ENCODE measurements at regions not wholly inside any gene's neighbourhood (a gene's known extent, or its start where the extent isn't known, plus 50 kb on each side); places are given as distances from the start of the nearest gene placed in this dataset.
A peak's percentile ranks its signal among the peaks of the same experiment; 100 is the strongest.

- no peaks in the 10 kb centered on the region for H3K36me3 ChIP-seq (ENCODE audit: insufficient read depth, low read length, poor library complexity, severe bottlenecking)
- H3K27me3 ChIP-seq (replicated peaks; ENCODE audit: insufficient read depth, low read depth, low read length, poor library complexity) = no peaks in the 10 kb centered on the region
- no peaks in the 10 kb centered on the region for H3K9me3 ChIP-seq (ENCODE audit: low read depth, low read length, poor library complexity, severe bottlenecking)
- H3K4me3 ChIP-seq (ENCODE audit: low read depth, low read length, poor library complexity, severe bottlenecking) = no peak overlapping the region
- ChIA-PET POLR2A (ENCODE audit: low non-redundant PET) (no interaction called here), CTCF (no interaction called here)
- H3K4me1 ChIP-seq (ENCODE audit: insufficient read depth, low read length, poor library complexity, severe bottlenecking) = peaks cover 6% of the 10 kb centered on the region
- no TSS peak for BruUV-seq (replicated peaks)
- H3K27ac ChIP-seq (ENCODE audit: low read depth, low read length, poor library complexity, severe bottlenecking) = no peak overlapping the region
- no peak for TF ChIP-seq CTCF (conservative IDR thresholded peaks at IDR 0.05; ENCODE audit: low read depth, low read length)
- TF ChIP-seq EZH2 (IDR thresholded peaks at IDR 0.05; ENCODE audit: borderline replicate concordance, low read depth, low read length, poor library complexity, severe bottlenecking) = no peak
- intact Hi-C loops (cut with micrococcal nuclease; ENCODE audit: unreplicated experiment) = no loop called here
- DNase-seq (ENCODE audit: low spot score) = no peak
Observed at GRCh38 chr2:222033541-222033940, 265.3 kb downstream of the PAX3 start.

GRCh38 chr2:222025881-222026271 lies 272.9 kb downstream of the PAX3 start:
- no peaks in the 10 kb centered on the region for H3K27me3 ChIP-seq (replicated peaks; ENCODE audit: insufficient read depth, low read depth, low read length, poor library complexity)
- H3K27ac ChIP-seq (ENCODE audit: low read depth, low read length, poor library complexity, severe bottlenecking) = no peak overlapping the region
- H3K4me1 ChIP-seq (ENCODE audit: insufficient read depth, low read length, poor library complexity, severe bottlenecking) = peaks cover 6% of the 10 kb centered on the region
- H3K9me3 ChIP-seq (ENCODE audit: low read depth, low read length, poor library complexity, severe bottlenecking) = no peaks in the 10 kb centered on the region
- TF ChIP-seq EZH2 (IDR thresholded peaks at IDR 0.05; ENCODE audit: borderline replicate concordance, low read depth, low read length, poor library complexity, severe bottlenecking) (no peak), CTCF (conservative IDR thresholded peaks at IDR 0.05; ENCODE audit: low read depth, low read length) (no peak)
- H3K4me3 ChIP-seq (ENCODE audit: low read depth, low read length, poor library complexity, severe bottlenecking) = no peak overlapping the region
- CTCF ChIA-PET = interaction anchor here (0.6 to 2.9 kb wide), 2 partner anchors 13 to 425 kb away, joined by 3 to 9 read pairs; no protein-coding TSS in a partner anchor
- intact Hi-C loops (cut with micrococcal nuclease; ENCODE audit: unreplicated experiment) = loop anchor here (5.0 kb wide), 1 partner anchor 586 kb away; no protein-coding TSS in a partner anchor
- H3K36me3 ChIP-seq (ENCODE audit: insufficient read depth, low read length, poor library complexity, severe bottlenecking) = no peaks in the 10 kb centered on the region
- POLR2A ChIA-PET (ENCODE audit: low non-redundant PET) = no interaction called here
- no TSS peak for BruUV-seq (replicated peaks)
- no peak for DNase-seq (ENCODE audit: low spot score)

GRCh38 chr2:222024932-222025880 lies 273.6 kb downstream of the PAX3 start:
- POLR2A ChIA-PET (ENCODE audit: low non-redundant PET) = interaction anchor here (0.6 kb wide), 2 partner anchors 63 to 421 kb away, joined by 3 to 6 read pairs; no protein-coding TSS in a partner anchor
- no peak overlapping the region for H3K4me3 ChIP-seq (ENCODE audit: low read depth, low read length, poor library complexity, severe bottlenecking)
- peak; percentile 73 for DNase-seq (ENCODE audit: low spot score)
- peaks cover 6% of the 10 kb centered on the region for H3K4me1 ChIP-seq (ENCODE audit: insufficient read depth, low read length, poor library complexity, severe bottlenecking)
- TF ChIP-seq EZH2 (IDR thresholded peaks at IDR 0.05; ENCODE audit: borderline replicate concordance, low read depth, low read length, poor library complexity, severe bottlenecking) (no peak), CTCF (conservative IDR thresholded peaks at IDR 0.05; ENCODE audit: low read depth, low read length) (peak; percentile 77)
- no TSS peak for BruUV-seq (replicated peaks)
- H3K36me3 ChIP-seq (ENCODE audit: insufficient read depth, low read length, poor library complexity, severe bottlenecking) = no peaks in the 10 kb centered on the region
- CTCF ChIA-PET = interaction anchor here (0.5 to 2.9 kb wide), 6 partner anchors 13 to 589 kb away, joined by 3 to 9 read pairs (median 4); no protein-coding TSS in a partner anchor
- H3K27ac ChIP-seq (ENCODE audit: low read depth, low read length, poor library complexity, severe bottlenecking) = no peak overlapping the region
- H3K9me3 ChIP-seq (ENCODE audit: low read depth, low read length, poor library complexity, severe bottlenecking) = no peaks in the 10 kb centered on the region
- intact Hi-C loops (cut with micrococcal nuclease; ENCODE audit: unreplicated experiment) = loop anchor here (5.0 kb wide), 1 partner anchor 587 kb away; no protein-coding TSS in a partner anchor
- H3K27me3 ChIP-seq (replicated peaks; ENCODE audit: insufficient read depth, low read depth, low read length, poor library complexity) = no peaks in the 10 kb centered on the region
